Mucosa of descending colon (tissue), 3 donors: ENCODE measurements at regions not wholly inside any gene's neighbourhood (a gene's known extent, or its start where the extent isn't known, plus 50 kb on each side); places are given as distances from the start of the nearest gene placed in this dataset.

Experiments
- ATAC-seq: fragments of 200-7000 bp; cut with Tn5 transposase; one replicate; pipeline ENCODE4 v1.9.1; 2020; ENCODE audit warnings: mild to moderate bottlenecking, moderate library complexity
- DNase-seq, 3 donors: peaks; one replicate each; pipeline ENCODE4 v3.0.0-alpha.2; 2020
- H3K36me3 ChIP-seq: fragments of 200-600 bp; one replicate; pipeline ENCODE4 v1.8.0; 2021; ENCODE audit warnings: low read depth, mild to moderate bottlenecking
- H3K4me1 ChIP-seq: fragments of 200-600 bp; one replicate; pipeline ENCODE4 v1.8.0; 2021; ENCODE audit warnings: low read depth, mild to moderate bottlenecking
- H3K4me3 ChIP-seq: fragments of 200-600 bp; one replicate; pipeline ENCODE4 v1.8.0; 2021; ENCODE audit warnings: mild to moderate bottlenecking
- H3K9me3 ChIP-seq: fragments of 200-600 bp; one replicate; pipeline ENCODE4 v1.8.0; 2021; ENCODE audit warnings: mild to moderate bottlenecking
- intact Hi-C, 2 donors: fragments of 100-400 bp; cut with DNase I in 1 of 2; cut with micrococcal nuclease in 1 of 2; formaldehyde crosslinking; loops; one replicate each; pipeline versions ENCODE4 v1.11.0 to v1.11.1; 2022; cut with DNase I, micrococcal nuclease
- TF ChIP-seq, protein P1 (sequence below): fragments of 200-600 bp; IDR thresholded peaks from one replicate; pipeline ENCODE4 v1.8.0; 2022; ENCODE audit warnings: antibody characterized with exemption, mild to moderate bottlenecking
- donor health status: DM: no; HTN: no; CAD: no; lungs with moderate emphysema.
- donor health status: DM: no; HTN: no; CAD: no.
- donor health status: DM: no; HTN: yes; CAD: no.

DNA sequence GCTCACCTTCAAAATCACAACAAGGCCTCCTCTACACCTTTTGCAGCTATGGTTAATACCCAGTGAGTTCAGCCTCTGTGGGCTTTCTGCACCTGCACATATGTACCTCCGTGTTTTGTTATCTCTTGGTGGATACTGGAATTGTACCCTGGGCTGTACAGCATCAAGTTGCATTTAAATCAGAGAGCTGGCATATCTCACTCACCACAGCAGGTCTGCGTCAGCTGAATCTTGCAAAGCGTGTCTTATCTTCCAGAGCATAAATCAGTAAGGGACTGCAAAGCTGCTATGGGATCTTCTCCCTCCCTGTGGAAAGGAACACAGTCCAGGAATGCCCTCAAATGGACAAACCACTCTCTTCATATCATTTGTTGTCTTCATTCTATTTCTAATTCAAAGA lies 1048.7 kb downstream of the UQCRFS1 start:
- ATAC-seq (no peak), DNase-seq (no peak)
- TF ChIP-seq, protein P1, sequence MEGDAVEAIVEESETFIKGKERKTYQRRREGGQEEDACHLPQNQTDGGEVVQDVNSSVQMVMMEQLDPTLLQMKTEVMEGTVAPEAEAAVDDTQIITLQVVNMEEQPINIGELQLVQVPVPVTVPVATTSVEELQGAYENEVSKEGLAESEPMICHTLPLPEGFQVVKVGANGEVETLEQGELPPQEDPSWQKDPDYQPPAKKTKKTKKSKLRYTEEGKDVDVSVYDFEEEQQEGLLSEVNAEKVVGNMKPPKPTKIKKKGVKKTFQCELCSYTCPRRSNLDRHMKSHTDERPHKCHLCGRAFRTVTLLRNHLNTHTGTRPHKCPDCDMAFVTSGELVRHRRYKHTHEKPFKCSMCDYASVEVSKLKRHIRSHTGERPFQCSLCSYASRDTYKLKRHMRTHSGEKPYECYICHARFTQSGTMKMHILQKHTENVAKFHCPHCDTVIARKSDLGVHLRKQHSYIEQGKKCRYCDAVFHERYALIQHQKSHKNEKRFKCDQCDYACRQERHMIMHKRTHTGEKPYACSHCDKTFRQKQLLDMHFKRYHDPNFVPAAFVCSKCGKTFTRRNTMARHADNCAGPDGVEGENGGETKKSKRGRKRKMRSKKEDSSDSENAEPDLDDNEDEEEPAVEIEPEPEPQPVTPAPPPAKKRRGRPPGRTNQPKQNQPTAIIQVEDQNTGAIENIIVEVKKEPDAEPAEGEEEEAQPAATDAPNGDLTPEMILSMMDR: no peak

DNA sequence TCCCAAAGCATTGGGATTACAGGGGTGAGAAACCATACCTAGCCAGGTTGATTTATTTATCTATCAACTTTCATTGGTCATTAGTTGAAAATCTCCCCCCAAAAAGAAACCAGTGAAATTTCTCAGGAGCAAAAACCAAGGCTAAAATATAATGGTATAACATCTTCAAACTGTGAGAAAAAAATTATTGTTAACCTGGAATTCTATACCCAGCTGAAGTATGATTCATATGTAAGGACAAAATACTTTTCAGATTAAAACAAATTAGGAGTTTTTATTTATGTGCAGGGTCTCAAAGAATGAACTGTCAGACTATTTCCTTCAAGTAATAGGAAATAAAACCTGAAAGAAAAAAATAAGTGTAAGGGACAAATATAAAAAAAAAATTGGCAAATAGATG lies 1053.9 kb downstream of the UQCRFS1 start:
- Histone ChIP-seq H3K9me3 (peaks cover 5% of the 10 kb centered on the region), H3K4me3 (no peak overlapping the region), H3K4me1 (no peaks in the 10 kb centered on the region), H3K36me3 (no peaks in the 10 kb centered on the region)
- TF ChIP-seq, protein P1: no peak
- intact Hi-C loops: no loop called here
- DNase-seq (no peak), ATAC-seq (no peak)

More for the DNA sequence above, 1048.7 kb downstream of the UQCRFS1 start:
- Histone ChIP-seq H3K36me3 (no peaks in the 10 kb centered on the region), H3K9me3 (peaks cover 3% of the 10 kb centered on the region), H3K4me3 (no peak overlapping the region), H3K4me1 (no peaks in the 10 kb centered on the region)
- intact Hi-C loops: no loop called here

DNA sequence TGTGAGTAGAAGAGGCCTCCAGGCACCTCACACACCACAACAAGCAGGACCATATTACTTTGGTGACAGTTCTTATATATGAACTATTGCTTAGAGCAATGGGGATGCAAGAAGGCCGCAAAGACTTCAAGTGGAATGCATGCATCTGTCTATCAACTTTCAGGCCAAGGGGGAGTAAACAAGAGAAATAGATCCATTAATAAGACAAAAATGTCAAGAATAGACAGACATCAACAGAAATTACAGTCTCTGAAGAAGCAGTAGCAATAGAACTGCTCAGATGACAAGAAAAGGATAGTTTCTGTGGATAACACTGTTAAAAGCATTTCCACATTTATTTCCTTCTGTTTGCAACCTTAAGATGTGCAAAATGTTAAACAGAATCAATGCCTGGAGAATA lies 1057.7 kb downstream of the UQCRFS1 start:
- no peaks in the 10 kb centered on the region for H3K36me3 ChIP-seq
- H3K4me3 ChIP-seq: no peak overlapping the region
- no peaks in the 10 kb centered on the region for H3K4me1 ChIP-seq
- no peak for DNase-seq
- intact Hi-C loops: no loop called here
- ATAC-seq: no peak
- peaks cover 3% of the 10 kb centered on the region for H3K9me3 ChIP-seq
- TF ChIP-seq, protein P1: no peak

DNA sequence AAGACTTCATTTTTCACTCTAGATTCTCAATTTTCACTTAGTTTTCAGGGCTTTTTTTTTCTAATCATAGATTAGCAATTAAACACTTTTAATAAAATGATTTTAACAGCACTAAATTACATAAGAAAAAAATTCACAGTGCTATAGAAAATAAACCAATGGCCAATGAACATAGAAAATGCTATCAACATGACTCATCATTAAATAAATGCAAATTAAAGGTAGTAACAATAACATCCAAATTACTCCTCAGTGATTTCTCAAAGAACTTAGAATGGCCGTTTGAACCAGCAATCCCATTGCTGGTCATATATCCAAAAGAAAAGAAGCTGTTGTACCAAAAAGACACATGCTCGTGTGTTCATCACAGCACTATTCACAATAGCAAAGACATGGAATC lies 1058.9 kb downstream of the UQCRFS1 start:
- Histone ChIP-seq H3K4me1 (no peaks in the 10 kb centered on the region), H3K36me3 (no peaks in the 10 kb centered on the region), H3K9me3 (peaks cover 3% of the 10 kb centered on the region), H3K4me3 (no peak overlapping the region)
- DNase-seq: no peak
- no peak for ATAC-seq
- TF ChIP-seq, protein P1: no peak
- intact Hi-C loops: no loop called here

DNA sequence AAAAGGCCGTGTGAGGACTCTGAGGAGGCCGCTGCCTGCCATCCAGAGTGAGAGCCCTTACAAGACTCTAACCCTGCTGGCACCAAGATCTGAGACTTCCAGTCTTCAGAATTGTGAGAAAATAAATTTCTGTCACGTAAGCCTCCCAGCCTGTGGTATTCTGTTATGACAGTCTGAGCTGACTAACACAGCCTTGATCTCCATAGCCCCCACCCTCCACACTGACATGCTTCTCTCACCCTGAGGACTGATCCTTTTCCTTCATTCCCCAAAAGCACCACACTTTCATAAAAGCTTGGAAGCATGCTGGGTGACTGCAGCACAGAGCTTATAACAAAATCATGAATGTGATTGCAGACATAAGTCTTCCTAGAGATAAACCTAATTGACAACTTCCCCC lies 1059.8 kb downstream of the UQCRFS1 start:
- H3K4me1 ChIP-seq: no peaks in the 10 kb centered on the region
- intact Hi-C loops: no loop called here
- no peak overlapping the region for H3K4me3 ChIP-seq
- TF ChIP-seq, protein P1: no peak
- ATAC-seq (no peak), DNase-seq (no peak)
- no peaks in the 10 kb centered on the region for H3K36me3 ChIP-seq
- no peaks in the 10 kb centered on the region for H3K9me3 ChIP-seq

DNA sequence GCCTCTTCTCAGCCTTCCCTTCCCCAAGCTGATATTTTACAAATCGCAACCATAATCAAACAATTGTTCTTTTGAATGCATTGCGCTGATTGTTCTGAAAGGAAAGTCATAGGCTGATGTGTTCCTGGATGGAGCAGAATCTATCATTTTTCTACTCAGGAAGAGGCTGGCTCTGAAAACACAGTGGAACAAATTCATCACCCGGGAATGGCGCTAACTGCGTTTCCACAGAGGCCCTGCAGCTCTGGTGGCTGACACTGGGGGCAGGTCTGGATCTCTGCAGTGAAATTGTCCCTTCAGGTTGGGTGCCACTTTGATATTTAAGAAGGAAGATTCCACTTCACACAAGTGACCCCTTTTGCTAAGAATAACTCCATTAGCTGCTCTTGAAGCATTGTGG lies 1060.8 kb downstream of the UQCRFS1 start:
- H3K4me1 ChIP-seq: no peaks in the 10 kb centered on the region
- intact Hi-C loops: no loop called here

More for the DNA sequence above, 1060.8 kb downstream of the UQCRFS1 start:
- H3K4me3 ChIP-seq: no peak overlapping the region
- DNase-seq: no peak
- no peak for ATAC-seq
- TF ChIP-seq, protein P1: no peak
- H3K36me3 ChIP-seq: no peaks in the 10 kb centered on the region
- H3K9me3 ChIP-seq: no peaks in the 10 kb centered on the region
